ENCODE measurements at regions not wholly inside any gene's neighbourhood (a gene's known extent, or its start where the extent isn't known, plus 50 kb on each side); places are given as distances from the start of the nearest gene placed in this dataset.
"Not testable (repeated sequence)": the region's sequence is repeated elsewhere in the genome, so short reads cannot be mapped to it uniquely, and the experiment has no call there.

GRCh38 chr10:2214092-2214491, 476.8 kb upstream of the ADARB2 start:
- DNase-seq = no peak

DNA sequence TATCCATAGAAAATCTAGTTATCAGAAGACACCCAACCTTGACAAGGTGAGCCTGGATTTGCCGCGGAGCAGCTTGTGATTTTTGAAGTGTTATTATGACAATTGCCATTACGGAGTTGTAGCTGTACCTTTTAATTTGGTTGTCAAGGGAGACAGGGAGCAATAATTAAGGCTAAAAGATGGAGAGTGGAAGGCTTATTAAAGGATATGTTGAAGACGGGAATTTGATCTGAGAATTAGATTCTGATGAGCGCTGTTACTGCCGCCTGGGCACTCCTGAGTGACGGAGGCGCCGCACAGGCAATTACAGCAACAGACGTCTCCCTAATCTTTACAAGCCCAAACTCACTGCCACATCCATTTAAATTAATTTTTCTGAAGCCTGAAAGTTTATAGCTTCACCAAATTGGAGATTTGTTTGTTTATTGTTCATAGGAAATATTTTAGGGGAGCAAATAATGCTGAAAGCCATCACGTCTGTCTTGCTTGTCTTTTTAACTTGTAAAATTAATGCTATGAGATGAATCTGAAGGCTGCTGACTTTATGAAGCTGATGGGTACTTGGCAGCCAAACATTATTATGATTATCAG, 475.0 kb upstream of the ADARB2 start:
- DNase-seq = no peak

- DNase-seq = no peak
Observed at GRCh38 chr10:2210088-2210487, 472.8 kb upstream of the ADARB2 start.

GRCh38 chr10:2208106-2208505, 470.8 kb upstream of the ADARB2 start:
- no peak for DNase-seq

- no peak for DNase-seq
Observed at GRCh38 chr10:2207246-2207922, 470.1 kb upstream of the ADARB2 start.

DNA sequence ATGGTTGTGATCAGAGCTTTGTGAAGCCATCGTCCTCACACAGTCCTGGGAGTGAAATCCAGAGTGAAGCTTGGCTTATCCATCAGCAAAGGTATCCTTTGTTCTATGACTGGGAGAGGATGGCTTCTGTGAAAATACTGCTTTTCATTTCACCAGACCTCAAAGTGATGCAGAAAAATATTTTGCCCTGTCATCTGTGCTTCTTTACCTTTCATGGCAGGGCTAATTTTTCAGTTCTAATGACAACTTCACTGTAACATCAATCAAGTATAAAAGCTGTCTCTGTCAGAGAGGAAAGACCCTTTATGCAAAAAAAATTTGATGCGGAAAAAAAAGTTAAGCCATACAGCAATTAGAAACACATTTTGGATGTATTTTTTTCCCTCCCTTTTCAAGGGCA, 468.1 kb upstream of the ADARB2 start:
- no peak for DNase-seq

DNA sequence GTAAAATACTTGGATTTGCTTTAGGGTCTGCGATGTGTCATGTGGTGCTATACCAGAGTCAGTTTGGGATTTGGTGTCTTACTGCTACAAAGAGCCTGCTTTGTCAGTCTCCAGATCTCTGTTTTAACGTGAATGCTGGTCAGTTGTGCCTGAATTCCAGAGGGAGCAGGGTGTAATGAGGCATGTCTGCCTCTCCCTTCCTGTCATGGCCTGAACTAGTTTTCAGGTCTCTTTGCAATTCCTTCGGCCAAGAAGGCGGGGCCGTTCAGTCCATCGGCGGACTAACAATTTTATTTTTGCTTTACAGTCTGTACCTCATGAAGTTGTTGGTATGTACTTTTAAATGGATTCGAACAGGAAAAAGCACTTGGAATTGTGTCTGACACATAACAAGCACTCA, 465.1 kb upstream of the ADARB2 start:
- DNase-seq = no peak

DNA sequence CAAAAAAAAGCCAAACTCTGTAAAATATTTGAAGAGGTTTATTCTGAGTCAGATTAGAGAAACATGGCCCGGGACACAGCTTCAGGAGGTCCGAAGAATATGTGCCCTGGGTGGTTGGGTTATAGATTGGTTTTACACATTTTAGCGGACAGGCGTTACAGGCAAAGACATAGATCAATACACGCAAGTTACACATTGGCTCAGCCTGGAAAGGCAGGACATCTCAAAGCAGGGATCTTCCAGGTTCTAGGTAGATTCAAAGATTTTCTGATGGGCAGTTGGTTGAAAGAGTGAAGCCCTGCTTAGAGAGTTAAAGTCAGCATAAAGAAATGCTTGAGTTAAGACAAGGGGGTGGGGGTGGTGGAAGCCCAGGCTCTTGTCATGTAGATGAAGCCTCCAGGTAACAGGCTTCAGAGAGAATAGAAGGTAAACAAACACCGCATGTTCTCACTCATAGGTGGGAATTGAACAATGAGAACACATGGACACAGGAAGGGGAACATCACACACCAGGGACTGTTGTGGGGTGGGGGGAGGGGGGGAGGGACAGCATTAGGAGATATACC, 464.3 kb upstream of the ADARB2 start:
- no peak for DNase-seq

- DNase-seq = no peak
Observed at GRCh38 chr10:2197663-2198062, 460.3 kb upstream of the ADARB2 start.

- DNase-seq = no peak
Observed at GRCh38 chr10:2196272-2196671, 458.9 kb upstream of the ADARB2 start.

- DNase-seq = not testable (repeated sequence)
Observed at GRCh38 chr10:2189356-2189755, 452.0 kb upstream of the ADARB2 start.

DNA sequence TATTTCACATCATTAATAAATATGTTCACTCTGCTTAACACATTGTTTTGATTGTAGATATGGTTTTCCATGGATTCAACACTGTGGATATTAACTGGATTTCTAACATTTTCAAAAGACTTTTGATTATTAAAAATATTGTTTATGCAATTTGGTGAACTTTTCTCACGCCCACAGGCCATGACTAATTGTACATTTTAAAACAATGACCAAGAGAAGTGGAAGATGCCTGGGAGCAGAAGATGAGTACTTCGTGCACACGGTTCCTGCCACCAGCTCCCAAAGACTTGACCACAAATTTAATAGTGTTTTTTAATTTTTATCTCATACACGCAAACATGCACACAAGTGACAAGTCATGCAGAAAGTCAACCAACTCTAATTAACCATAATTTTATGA, 451.0 kb upstream of the ADARB2 start:
- DNase-seq = no peak

DNA sequence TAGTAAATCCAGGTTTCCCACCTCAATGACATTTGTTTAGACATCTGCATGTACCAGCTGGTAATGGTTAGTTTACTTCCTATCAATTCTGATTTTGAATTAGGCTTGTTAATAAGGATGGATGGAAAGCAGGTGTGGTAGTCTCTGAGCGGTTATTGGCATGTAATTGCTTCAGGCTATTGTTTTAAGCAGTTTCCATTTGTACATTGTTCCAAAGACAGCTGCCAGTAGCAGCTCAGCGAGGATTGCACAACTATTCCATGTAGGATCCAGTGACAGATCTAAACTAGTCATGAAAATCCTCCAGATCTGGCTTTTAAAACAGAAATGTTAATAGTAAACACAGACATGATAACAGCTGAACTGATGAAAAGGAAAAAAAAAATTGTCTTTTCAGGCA, 436.0 kb upstream of the ADARB2 start:
- DNase-seq = no peak

- DNase-seq = no peak
Observed at GRCh38 chr10:2165771-2166460, 428.6 kb upstream of the ADARB2 start.

- no peak for DNase-seq
Observed at GRCh38 chr10:2150288-2150687, 413.0 kb upstream of the ADARB2 start.

DNA sequence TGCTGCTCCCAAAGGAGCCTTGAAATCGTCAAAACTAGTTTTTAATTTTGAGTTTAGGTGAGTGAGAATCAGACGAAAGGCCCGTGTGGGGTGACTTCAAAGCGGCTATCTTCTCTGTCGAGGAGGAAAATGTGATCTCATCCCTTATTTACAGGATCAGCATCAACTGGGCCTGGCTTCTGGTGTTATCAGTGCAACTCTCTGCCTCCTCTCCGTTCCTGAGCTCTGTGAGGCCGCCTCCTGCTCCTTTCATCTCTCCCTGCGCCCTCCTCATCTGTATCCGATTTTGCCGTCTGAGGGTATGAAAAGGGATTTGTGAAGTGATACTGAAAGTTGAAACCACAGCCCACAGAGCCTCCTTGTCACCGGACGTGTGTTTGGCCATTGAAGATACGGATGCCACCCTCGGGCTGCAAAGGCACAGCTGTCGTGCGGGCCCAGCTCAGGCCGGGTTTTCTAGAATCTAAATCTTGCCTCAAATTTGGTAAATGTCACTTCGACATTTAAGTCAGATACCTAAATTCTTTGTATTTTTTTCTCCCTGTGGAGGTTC, 408.7 kb upstream of the ADARB2 start:
- no peak for DNase-seq

- DNase-seq = no peak
Observed at GRCh38 chr10:2145491-2145890, 408.2 kb upstream of the ADARB2 start.

- no peak for DNase-seq
Observed at GRCh38 chr10:2144584-2144983, 407.3 kb upstream of the ADARB2 start.

DNA sequence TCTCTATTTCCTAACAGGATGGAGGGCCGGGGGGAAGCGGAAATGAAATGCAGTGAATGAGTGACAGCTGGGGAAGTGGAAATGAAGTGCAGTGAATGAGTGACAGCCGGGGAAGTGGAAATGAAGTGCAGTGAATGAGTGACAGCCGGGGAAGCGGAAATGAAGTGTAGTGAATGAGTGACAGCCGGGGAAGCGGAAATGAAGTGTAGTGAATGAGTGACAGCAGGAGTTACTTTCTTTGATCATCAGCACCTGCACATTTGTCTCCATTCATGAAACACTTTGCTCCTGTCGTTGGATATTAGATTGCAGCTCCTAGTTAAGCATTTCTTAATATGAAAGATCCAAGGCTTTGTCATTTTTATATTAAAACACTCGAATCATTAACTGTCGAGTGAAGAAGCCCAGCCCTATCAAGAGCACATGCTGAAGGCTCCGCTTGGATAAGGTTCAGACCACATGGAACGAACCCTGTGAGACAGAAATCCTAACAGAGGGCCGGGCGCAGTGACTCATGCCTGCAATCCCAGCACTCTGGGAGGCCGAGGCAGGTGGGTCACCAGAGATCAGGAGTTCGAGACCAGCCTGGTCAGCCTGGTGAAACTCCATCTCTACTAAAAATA, 406.0 kb upstream of the ADARB2 start:
- DNase-seq = no peak

- DNase-seq = no peak
Observed at GRCh38 chr10:2139746-2140145, 402.4 kb upstream of the ADARB2 start.

GRCh38 chr10:2137549-2138174, 400.3 kb upstream of the ADARB2 start:
- DNase-seq = no peak

GRCh38 chr10:2130705-2131305, 393.5 kb upstream of the ADARB2 start:
- DNase-seq = no peak

Data from GF-D8 (cell line).